ENCODE measurements at regions not wholly inside any gene's neighbourhood (a gene's known extent, or its start where the extent isn't known, plus 50 kb on each side); places are given as distances from the start of the nearest gene placed in this dataset.

DNA sequence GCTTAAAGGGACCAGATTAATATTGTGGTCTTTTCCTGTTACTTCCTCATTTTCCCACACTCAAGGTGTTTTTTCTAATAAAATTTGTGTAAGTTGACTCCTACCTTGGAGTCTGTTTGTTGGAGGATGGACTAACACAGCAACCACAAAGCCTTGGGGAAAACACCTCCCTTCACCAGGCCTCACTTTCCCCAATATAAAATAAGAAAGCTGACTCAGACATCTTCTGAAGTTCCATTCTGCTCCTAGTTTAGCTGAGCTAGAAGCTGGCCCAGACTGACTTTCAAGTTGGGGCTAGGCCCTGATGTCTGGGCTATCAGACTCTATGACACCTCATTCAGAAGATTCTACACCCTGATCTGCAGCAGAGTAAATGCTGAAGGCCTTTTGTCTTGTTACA lies 73.0 kb upstream of the ADRB1 start:
- TF ChIP-seq EZH2 (IDR thresholded peaks at IDR 0.05; ENCODE audit: borderline replicate concordance, low read length) (no peak), CTCF (conservative IDR thresholded peaks at IDR 0.05 in 1 of 2, IDR thresholded peaks at IDR 0.05 in 1 of 2; ENCODE audit: extremely low read depth in 1 of 2, insufficient read depth in 1 of 2, low read depth in 1 of 2, low read length in 2 of 2) (no peak)

Data from mammary epithelial cell (primary cell).